ENCODE measurements at regions not wholly inside any gene's neighbourhood (a gene's known extent, or its start where the extent isn't known, plus 50 kb on each side); places are given as distances from the start of the nearest gene placed in this dataset.
"Not testable (repeated sequence)": the region's sequence is repeated elsewhere in the genome, so short reads cannot be mapped to it uniquely, and the experiment has no call there.

DNA sequence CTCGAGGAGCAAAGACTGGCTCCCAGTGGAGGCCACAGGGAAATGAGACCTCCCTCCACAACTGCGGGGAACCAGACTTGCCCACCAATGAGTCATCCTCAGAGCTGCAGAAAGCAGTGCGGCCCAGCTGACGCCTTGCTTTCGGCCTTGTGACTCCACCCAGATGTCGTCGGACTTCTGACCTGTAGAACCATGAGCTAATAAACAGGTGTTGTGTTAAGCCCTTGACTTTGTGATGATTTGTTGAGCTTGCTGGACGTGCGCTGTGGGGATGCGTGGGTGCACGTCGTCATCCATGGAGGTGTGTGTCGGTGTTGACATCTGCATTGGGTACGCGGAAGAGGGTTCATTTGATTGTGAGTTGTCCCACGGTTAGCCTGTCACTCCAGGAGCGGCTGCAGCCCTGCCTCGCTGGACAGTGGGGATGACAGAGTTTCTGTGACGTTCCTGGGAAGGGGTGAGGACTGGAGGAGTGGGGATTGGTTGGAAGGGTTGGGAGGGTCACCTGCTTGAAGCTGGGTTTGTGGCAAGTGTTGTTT, 154.1 kb downstream of the SH3BP4 start:
- Mint-ChIP-seq H3K36me3 (ENCODE audit: low read depth) (no peaks in the 10 kb centered on the region), H3K27me3 (ENCODE audit: low read depth) (peaks cover 7% of the 10 kb centered on the region), H3K27ac (no peak overlapping the region), H3K4me3 (no peak overlapping the region), H3K4me1 (ENCODE audit: low read depth) (no peaks in the 10 kb centered on the region), H3K9me3 (no peaks in the 10 kb centered on the region)
- no peak for DNase-seq
- CTCF ChIA-PET = no interaction called here
- intact Hi-C loops (cut with micrococcal nuclease) = loop anchor here (5.0 kb wide), 1 partner anchor 224 kb away; no protein-coding TSS in a partner anchor

DNA sequence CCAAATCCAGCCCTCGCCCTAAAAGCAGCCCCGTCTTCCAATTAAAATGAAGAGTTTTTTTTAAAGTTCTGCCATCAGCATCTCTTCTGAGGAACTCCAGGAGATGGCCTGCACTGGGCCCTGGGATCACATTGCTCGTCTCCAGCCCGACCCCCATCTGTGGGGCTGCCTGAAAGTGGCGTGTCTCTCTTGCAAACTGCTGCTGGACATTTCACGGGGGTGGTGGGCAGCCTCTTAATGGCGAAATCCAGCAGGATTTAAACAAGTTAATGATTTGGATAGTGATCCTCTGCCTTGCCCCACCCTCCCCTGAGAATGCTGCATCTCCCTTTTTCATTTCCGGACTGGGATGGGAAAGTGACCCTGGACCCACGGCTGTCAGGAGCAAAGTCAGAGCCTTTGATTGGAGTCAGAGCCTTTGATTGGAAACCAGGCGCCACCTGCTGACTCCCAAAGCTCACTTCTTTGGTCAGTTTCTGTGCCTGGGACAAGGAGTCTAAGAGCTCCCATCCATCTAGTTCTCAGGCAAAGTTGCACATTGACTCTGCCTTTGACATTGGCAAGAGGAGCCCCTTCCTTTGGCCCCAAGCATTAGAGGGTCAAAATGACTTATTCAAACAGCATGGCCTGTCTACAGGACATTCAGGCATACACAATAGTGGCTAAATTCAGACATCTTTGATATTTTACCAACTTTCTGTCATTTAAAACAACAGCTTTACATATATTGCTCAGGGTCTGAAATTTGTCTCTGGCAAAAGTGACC, 155.2 kb downstream of the SH3BP4 start:
- Mint-ChIP-seq H3K4me3 (no peak overlapping the region), H3K27ac (no peak overlapping the region), H3K36me3 (ENCODE audit: low read depth) (no peaks in the 10 kb centered on the region), H3K9me3 (no peaks in the 10 kb centered on the region), H3K4me1 (ENCODE audit: low read depth) (no peaks in the 10 kb centered on the region), H3K27me3 (ENCODE audit: low read depth) (peaks cover 7% of the 10 kb centered on the region)
- intact Hi-C loops (cut with micrococcal nuclease) = loop anchor here (1.0 to 5.0 kb wide), 2 partner anchors 225 to 557 kb away; no protein-coding TSS in a partner anchor
- DNase-seq = peak; percentile 49
- CTCF ChIA-PET = interaction anchor here (0.6 to 1.9 kb wide), 5 partner anchors 10 to 562 kb away, joined by 3 to 11 read pairs (median 3); no protein-coding TSS in a partner anchor

DNA sequence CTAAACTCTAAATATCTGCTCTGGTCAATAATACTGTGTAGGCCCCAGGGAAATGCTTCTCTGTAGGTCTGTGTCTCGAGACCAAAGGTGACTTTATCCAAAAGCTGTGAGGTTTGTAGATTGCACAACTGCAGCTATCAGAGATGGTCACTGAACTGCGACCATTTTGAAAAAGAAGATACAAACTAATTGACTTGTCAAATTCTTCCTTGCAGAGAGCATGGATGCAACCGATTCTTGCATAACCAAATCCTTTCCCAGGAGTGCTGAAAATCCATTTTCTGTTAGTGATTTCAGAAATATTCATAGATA, 155.8 kb downstream of the SH3BP4 start:
- H3K4me3 Mint-ChIP-seq = no peak overlapping the region
- H3K36me3 Mint-ChIP-seq (ENCODE audit: low read depth) = no peaks in the 10 kb centered on the region
- DNase-seq = no peak
- H3K9me3 Mint-ChIP-seq = no peaks in the 10 kb centered on the region
- intact Hi-C loops (cut with micrococcal nuclease) = loop anchor here (1.0 to 5.0 kb wide), 2 partner anchors 225 to 557 kb away; no protein-coding TSS in a partner anchor
- H3K27me3 Mint-ChIP-seq (ENCODE audit: low read depth) = peaks cover 7% of the 10 kb centered on the region
- CTCF ChIA-PET = interaction anchor here (0.6 to 1.9 kb wide), 5 partner anchors 9 to 563 kb away, joined by 3 to 11 read pairs (median 3); no protein-coding TSS in a partner anchor
- H3K4me1 Mint-ChIP-seq (ENCODE audit: low read depth) = no peaks in the 10 kb centered on the region
- no peak overlapping the region for H3K27ac Mint-ChIP-seq

DNA sequence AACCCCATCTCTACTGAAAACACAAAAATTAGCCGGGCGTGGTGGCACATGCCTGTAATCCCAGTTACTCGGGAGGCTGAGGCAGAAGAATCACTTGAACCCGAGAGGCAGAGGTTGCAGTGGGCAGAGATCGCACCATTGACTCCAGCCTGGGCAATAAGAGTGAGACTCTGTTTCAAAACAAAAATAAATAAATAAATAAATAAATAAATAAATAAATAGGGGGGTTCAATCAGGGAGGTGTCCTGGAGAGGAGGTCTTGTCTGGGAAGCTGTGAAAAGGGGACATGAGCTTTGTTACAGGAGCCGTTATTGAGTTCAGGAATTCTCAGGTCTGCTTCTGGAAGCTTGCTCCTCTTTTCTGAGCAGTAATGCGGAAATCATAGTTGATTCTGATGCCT, 157.7 kb downstream of the SH3BP4 start:
- H3K36me3 Mint-ChIP-seq (ENCODE audit: low read depth); CTCF ChIA-PET; H3K4me1 Mint-ChIP-seq (ENCODE audit: low read depth); H3K9me3 Mint-ChIP-seq; DNase-seq; H3K4me3 Mint-ChIP-seq; H3K27ac Mint-ChIP-seq: not testable (repeated sequence)
- peaks cover 10% of the 10 kb centered on the region for H3K27me3 Mint-ChIP-seq (ENCODE audit: low read depth)
- intact Hi-C loops (cut with micrococcal nuclease) = loop anchor here (5.0 kb wide), 1 partner anchor 227 kb away; no protein-coding TSS in a partner anchor

DNA sequence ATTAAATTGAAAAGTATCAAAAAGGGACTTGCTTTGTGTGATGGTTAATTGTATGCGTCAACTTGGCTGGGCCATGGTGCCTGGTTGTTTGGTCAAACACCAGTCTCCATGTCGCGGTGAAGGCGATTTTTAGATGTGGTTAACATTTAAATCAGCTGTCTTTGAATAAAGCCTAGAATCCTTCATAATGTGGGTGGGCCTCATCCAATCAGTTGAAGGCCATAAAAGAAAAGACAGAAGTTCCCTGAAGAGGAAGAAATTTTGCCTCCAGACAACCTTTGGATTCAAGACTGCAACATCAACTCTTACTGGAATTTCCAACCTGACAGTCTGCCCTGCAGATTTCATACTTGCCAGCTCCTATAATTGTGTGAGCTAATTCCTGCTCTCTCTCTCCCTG, 160.5 kb downstream of the SH3BP4 start:
- Mint-ChIP-seq H3K27ac (no peak overlapping the region), H3K4me3 (no peak overlapping the region), H3K36me3 (ENCODE audit: low read depth) (no peaks in the 10 kb centered on the region), H3K9me3 (no peaks in the 10 kb centered on the region), H3K4me1 (ENCODE audit: low read depth) (no peaks in the 10 kb centered on the region), H3K27me3 (ENCODE audit: low read depth) (peaks cover 13% of the 10 kb centered on the region)
- intact Hi-C loops (cut with micrococcal nuclease) = no loop called here
- CTCF ChIA-PET = no interaction called here
- DNase-seq = no peak

DNA sequence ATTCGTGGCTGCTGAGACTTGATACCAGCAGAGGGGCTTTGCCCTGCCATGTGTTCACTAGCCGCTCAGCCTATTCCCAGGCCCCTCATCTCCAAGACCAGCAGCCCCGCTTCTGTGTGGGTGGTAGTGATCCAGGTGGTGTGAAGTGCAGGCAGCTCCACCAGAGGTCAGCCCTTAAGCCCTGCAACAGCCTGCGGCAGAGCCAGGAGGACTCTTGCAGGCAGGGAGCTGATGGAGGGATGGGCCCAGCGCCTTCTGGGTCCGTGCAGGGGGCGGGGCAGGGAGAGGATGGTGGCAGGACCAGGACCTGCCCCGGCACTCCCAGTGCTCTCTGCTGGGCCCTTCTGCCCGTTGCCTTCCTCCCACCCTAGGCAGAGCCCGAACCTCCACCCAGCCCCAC, 162.0 kb downstream of the SH3BP4 start:
- CTCF ChIA-PET = interaction anchor here (0.9 kb wide), 1 partner anchor 560 kb away, joined by 3 read pairs; no protein-coding TSS in a partner anchor
- no peak for DNase-seq
- Mint-ChIP-seq H3K27ac (no peak overlapping the region), H3K4me3 (no peak overlapping the region), H3K4me1 (ENCODE audit: low read depth) (no peaks in the 10 kb centered on the region), H3K36me3 (ENCODE audit: low read depth) (no peaks in the 10 kb centered on the region), H3K9me3 (peaks cover under 1% of the 10 kb centered on the region), H3K27me3 (ENCODE audit: low read depth) (peaks cover 13% of the 10 kb centered on the region)
- intact Hi-C loops (cut with micrococcal nuclease) = no loop called here

DNA sequence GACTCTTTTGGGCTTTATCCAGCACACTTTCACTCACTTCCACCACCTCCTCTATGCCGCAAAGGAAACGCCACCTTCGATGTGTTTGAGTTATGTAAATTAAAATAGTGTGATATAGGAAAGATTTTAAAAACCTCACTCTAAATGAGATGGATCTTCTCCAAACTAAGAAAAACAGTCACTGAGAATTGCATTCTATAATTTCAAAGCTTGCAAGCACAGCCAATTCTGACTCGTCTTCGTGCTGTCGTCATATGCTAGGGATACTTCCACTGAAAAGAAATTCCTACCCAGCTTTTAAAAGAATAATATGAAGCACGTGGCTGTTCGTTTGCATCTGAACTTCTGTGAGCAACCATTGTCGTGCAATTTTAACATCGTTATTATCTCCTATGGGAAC, 162.5 kb downstream of the SH3BP4 start:
- no peak for DNase-seq
- intact Hi-C loops (cut with micrococcal nuclease) = no loop called here
- CTCF ChIA-PET = interaction anchor here (0.7 kb wide), 1 partner anchor 1054 kb away, joined by 3 read pairs; no protein-coding TSS in a partner anchor
- H3K36me3 Mint-ChIP-seq (ENCODE audit: low read depth) = no peaks in the 10 kb centered on the region
- H3K27ac Mint-ChIP-seq = no peak overlapping the region
- no peaks in the 10 kb centered on the region for H3K4me1 Mint-ChIP-seq (ENCODE audit: low read depth)
- H3K9me3 Mint-ChIP-seq = peaks cover 3% of the 10 kb centered on the region
- H3K4me3 Mint-ChIP-seq = no peak overlapping the region
- H3K27me3 Mint-ChIP-seq (ENCODE audit: low read depth) = peaks cover 13% of the 10 kb centered on the region

DNA sequence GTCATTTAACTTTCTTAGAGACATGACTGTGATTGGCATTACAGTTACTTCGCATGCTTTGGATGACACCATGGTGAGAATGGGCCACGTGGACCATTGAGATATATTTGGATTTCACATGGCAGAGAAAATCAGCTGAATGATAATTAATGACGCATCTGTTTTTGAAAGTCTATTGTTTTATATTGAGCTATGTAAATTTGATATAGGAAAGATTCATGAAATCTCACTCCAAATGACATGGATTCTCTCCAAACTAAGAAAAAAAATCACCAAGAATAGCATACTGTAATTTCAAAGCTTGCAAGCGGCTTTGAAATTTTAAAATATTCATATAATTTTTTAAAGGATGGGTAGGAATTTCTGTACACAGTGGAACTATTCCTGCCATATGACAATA, 163.7 kb downstream of the SH3BP4 start:
- CTCF ChIA-PET = no interaction called here
- DNase-seq = no peak
- peaks cover 13% of the 10 kb centered on the region for H3K27me3 Mint-ChIP-seq (ENCODE audit: low read depth)
- H3K9me3 Mint-ChIP-seq = peaks cover 7% of the 10 kb centered on the region
- H3K27ac Mint-ChIP-seq = no peak overlapping the region
- intact Hi-C loops (cut with micrococcal nuclease) = no loop called here
- no peaks in the 10 kb centered on the region for H3K36me3 Mint-ChIP-seq (ENCODE audit: low read depth)
- no peak overlapping the region for H3K4me3 Mint-ChIP-seq
- no peaks in the 10 kb centered on the region for H3K4me1 Mint-ChIP-seq (ENCODE audit: low read depth)

DNA sequence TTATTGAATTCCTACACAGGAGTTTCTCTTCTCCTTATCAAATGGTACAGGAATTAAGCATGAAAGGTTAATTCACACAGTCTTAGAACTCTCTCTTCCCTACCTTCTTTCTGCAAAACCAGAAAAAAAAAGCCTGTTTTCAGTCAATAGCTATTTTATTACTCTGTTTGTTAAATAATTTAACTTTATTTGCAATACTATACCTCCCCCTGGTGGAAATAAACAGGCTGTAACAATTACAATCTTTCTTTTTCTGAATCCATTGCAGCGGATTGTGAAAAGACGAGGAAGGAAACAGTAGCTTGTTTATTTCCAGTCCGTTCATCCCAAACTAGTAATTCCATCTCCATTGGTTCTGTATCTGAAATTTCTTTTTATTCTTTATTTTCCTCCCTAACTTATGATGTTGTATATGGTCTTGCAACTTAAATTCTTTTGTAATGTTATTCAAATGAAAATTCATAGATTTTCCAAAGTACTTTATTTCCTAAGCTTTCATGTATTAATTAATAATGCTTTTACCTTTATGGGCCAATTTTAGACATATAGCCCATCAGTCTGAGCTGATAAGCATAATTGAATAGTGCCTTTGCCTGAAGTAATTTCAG, 165.2 kb downstream of the SH3BP4 start:
- no peak overlapping the region for H3K27ac Mint-ChIP-seq
- peaks cover 13% of the 10 kb centered on the region for H3K27me3 Mint-ChIP-seq (ENCODE audit: low read depth)
- CTCF ChIA-PET = interaction anchor here (0.7 to 1.7 kb wide), 11 partner anchors 9 to 572 kb away, joined by 3 to 11 read pairs (median 4); no protein-coding TSS in a partner anchor
- intact Hi-C loops (cut with micrococcal nuclease) = loop anchor here (1.0 kb wide), 1 partner anchor 567 kb away; no protein-coding TSS in a partner anchor
- H3K36me3 Mint-ChIP-seq (ENCODE audit: low read depth) = no peaks in the 10 kb centered on the region
- H3K9me3 Mint-ChIP-seq = peaks cover 7% of the 10 kb centered on the region
- DNase-seq = no peak
- no peak overlapping the region for H3K4me3 Mint-ChIP-seq
- H3K4me1 Mint-ChIP-seq (ENCODE audit: low read depth) = no peaks in the 10 kb centered on the region

DNA sequence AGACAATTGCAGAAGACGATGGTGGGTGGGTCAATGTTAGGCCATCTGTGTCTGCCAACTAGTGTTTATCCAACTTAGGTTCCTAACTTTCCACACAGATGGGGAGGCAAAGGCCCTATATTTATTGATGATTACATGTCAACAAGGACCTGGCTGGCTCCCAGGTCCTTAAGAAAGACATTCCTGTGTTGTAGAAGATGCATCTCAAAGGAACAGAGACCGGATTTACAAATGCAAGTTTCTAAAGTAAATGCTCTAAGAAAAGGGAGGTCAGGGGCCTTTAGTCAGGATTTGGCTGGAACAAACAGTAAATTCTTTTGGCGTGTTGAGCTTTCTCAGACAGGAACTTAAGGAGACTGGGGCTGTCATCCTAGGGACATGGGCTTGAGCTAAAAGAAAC, 175.0 kb downstream of the SH3BP4 start:
- Mint-ChIP-seq H3K27ac (no peak overlapping the region), H3K36me3 (ENCODE audit: low read depth) (no peaks in the 10 kb centered on the region), H3K27me3 (ENCODE audit: low read depth) (peaks cover 12% of the 10 kb centered on the region), H3K9me3 (no peaks in the 10 kb centered on the region), H3K4me1 (ENCODE audit: low read depth) (no peaks in the 10 kb centered on the region), H3K4me3 (no peak overlapping the region)
- DNase-seq = no peak
- intact Hi-C loops (cut with micrococcal nuclease) = no loop called here
- CTCF ChIA-PET = no interaction called here

DNA sequence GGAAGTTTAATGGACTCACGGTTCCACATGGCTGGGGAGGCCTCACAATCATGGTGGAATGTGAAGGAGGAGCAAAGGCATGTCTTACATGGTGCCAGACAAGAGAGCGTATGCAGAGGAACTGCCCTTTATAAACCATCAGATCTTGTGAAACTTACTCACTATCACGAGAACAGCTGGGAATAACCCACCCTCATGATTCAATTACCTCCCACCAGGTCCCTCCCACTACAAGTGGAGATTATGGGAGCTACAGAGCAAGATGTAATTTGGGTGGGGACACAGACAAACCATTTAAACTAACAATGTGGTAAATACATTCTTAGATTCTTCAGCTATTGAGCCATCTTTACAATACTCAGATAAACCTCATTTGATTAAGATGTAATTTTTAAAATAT, 176.1 kb downstream of the SH3BP4 start:
- no peaks in the 10 kb centered on the region for H3K9me3 Mint-ChIP-seq
- CTCF ChIA-PET = no interaction called here
- no peak overlapping the region for H3K4me3 Mint-ChIP-seq
- intact Hi-C loops (cut with micrococcal nuclease) = no loop called here
- no peaks in the 10 kb centered on the region for H3K4me1 Mint-ChIP-seq (ENCODE audit: low read depth)
- H3K27ac Mint-ChIP-seq = no peak overlapping the region
- DNase-seq = no peak
- H3K36me3 Mint-ChIP-seq (ENCODE audit: low read depth) = no peaks in the 10 kb centered on the region
- peaks cover 18% of the 10 kb centered on the region for H3K27me3 Mint-ChIP-seq (ENCODE audit: low read depth)

DNA sequence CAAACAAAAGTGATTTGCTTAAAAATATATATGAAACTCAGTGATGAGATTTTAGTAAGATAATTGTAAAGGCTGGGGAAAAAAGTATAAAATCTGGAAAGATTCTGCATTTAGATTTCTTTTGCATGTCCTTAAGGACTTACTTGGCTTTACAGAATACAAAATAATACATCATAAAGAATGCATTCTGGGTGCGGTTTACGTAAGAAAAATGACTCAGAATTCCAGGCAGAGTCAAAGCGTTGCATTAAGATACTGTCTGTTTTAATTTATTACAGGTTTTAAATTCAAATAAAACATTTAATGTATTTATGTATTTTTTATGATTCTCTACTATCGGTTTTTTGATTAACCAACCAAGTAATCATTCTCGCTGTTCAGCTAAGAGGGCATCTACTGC, 178.0 kb downstream of the SH3BP4 start:
- CTCF ChIA-PET = interaction anchor here (0.6 kb wide), 1 partner anchor 464 kb away, joined by 5 read pairs; no protein-coding TSS in a partner anchor
- H3K4me1 Mint-ChIP-seq (ENCODE audit: low read depth) = no peaks in the 10 kb centered on the region
- DNase-seq = no peak
- no peak overlapping the region for H3K4me3 Mint-ChIP-seq
- no peaks in the 10 kb centered on the region for H3K36me3 Mint-ChIP-seq (ENCODE audit: low read depth)
- H3K27ac Mint-ChIP-seq = no peak overlapping the region
- no peaks in the 10 kb centered on the region for H3K9me3 Mint-ChIP-seq
- intact Hi-C loops (cut with micrococcal nuclease) = no loop called here
- H3K27me3 Mint-ChIP-seq (ENCODE audit: low read depth) = peaks cover 20% of the 10 kb centered on the region

All from activated naive CD4-positive, alpha-beta T cell treated with anti-CD3 and anti-CD28 coated beads for 36 hours (primary cell).